ENCODE measurements at regions not wholly inside any gene's neighbourhood (a gene's known extent, or its start where the extent isn't known, plus 50 kb on each side); places are given as distances from the start of the nearest gene placed in this dataset.

GRCh38 chr11:40062616-40063015 is 1396.8 kb downstream of the LRRC4C start:
- H3K4me1 Mint-ChIP-seq (ENCODE audit: low read depth in 2 of 2): no peaks in the 10 kb centered on the region
- H3K9me3 Mint-ChIP-seq: peaks cover 23% of the 10 kb centered on the region
- H3K4me3 Mint-ChIP-seq: no peak overlapping the region
- H3K27ac Mint-ChIP-seq: no peak overlapping the region
- DNase-seq (ENCODE audit: low spot score) (no peak), ATAC-seq (no peak)
- H3K36me3 Mint-ChIP-seq: peaks cover 5% of the 10 kb centered on the region
- no peaks in the 10 kb centered on the region for H3K27me3 Mint-ChIP-seq

GRCh38 chr11:40061221-40061620 is 1398.2 kb downstream of the LRRC4C start:
- no peak overlapping the region for H3K27ac Mint-ChIP-seq
- DNase-seq (ENCODE audit: low spot score): no peak
- peaks cover 15% of the 10 kb centered on the region for H3K9me3 Mint-ChIP-seq
- no peaks in the 10 kb centered on the region for H3K4me1 Mint-ChIP-seq (ENCODE audit: low read depth in 2 of 2)
- no peak for ATAC-seq
- H3K27me3 Mint-ChIP-seq: no peaks in the 10 kb centered on the region
- peaks cover 5% of the 10 kb centered on the region for H3K36me3 Mint-ChIP-seq
- no peak overlapping the region for H3K4me3 Mint-ChIP-seq

GRCh38 chr11:40054631-40055030 is 1404.8 kb downstream of the LRRC4C start:
- no peak for ATAC-seq
- H3K4me3 Mint-ChIP-seq: no peak overlapping the region

GRCh38 chr11:40045312-40045711 is 1414.1 kb downstream of the LRRC4C start:
- no peak for ATAC-seq
- Mint-ChIP-seq H3K9me3 (peaks cover 26% of the 10 kb centered on the region), H3K4me3 (no peak overlapping the region), H3K27me3 (no peaks in the 10 kb centered on the region), H3K27ac (no peak overlapping the region), H3K36me3 (no peaks in the 10 kb centered on the region), H3K4me1 (ENCODE audit: low read depth in 2 of 2) (no peaks in the 10 kb centered on the region)
- no peak for DNase-seq (ENCODE audit: low spot score)

More at GRCh38 chr11:40054631-40055030, 1404.8 kb downstream of the LRRC4C start:
- DNase-seq (ENCODE audit: low spot score): no peak
- Mint-ChIP-seq H3K27me3 (no peaks in the 10 kb centered on the region), H3K27ac (no peak overlapping the region), H3K9me3 (peaks cover 10% of the 10 kb centered on the region), H3K36me3 (no peaks in the 10 kb centered on the region), H3K4me1 (ENCODE audit: low read depth in 2 of 2) (no peaks in the 10 kb centered on the region)

GRCh38 chr11:40037005-40037404 is 1422.4 kb downstream of the LRRC4C start:
- Mint-ChIP-seq H3K4me3 (no peak overlapping the region), H3K4me1 (ENCODE audit: low read depth in 2 of 2) (no peaks in the 10 kb centered on the region), H3K27me3 (no peaks in the 10 kb centered on the region), H3K9me3 (peaks cover 25% of the 10 kb centered on the region), H3K27ac (no peak overlapping the region), H3K36me3 (peaks cover 5% of the 10 kb centered on the region)
- DNase-seq (ENCODE audit: low spot score): no peak
- ATAC-seq: no peak

- DNase-seq (ENCODE audit: low spot score): no peak
- Mint-ChIP-seq H3K27ac (no peak overlapping the region), H3K9me3 (peaks cover 21% of the 10 kb centered on the region), H3K36me3 (peaks cover 9% of the 10 kb centered on the region), H3K4me1 (ENCODE audit: low read depth in 2 of 2) (no peaks in the 10 kb centered on the region), H3K27me3 (no peaks in the 10 kb centered on the region), H3K4me3 (no peak overlapping the region)
- no peak for ATAC-seq
Measured at GRCh38 chr11:40032331-40032730, 1427.1 kb downstream of the LRRC4C start.

GRCh38 chr11:40030867-40031266 is 1428.6 kb downstream of the LRRC4C start:
- Mint-ChIP-seq H3K27me3 (no peaks in the 10 kb centered on the region), H3K4me1 (ENCODE audit: low read depth in 2 of 2) (no peaks in the 10 kb centered on the region), H3K36me3 (peaks cover 4% of the 10 kb centered on the region), H3K4me3 (no peak overlapping the region), H3K9me3 (peaks cover 13% of the 10 kb centered on the region), H3K27ac (no peak overlapping the region)
- no peak for ATAC-seq
- DNase-seq (ENCODE audit: low spot score): no peak

- H3K4me3 Mint-ChIP-seq: no peak overlapping the region
- no peaks in the 10 kb centered on the region for H3K27me3 Mint-ChIP-seq
- no peaks in the 10 kb centered on the region for H3K4me1 Mint-ChIP-seq (ENCODE audit: low read depth in 2 of 2)
- H3K36me3 Mint-ChIP-seq: peaks cover 4% of the 10 kb centered on the region
- ATAC-seq (no peak), DNase-seq (ENCODE audit: low spot score) (no peak)
- peaks cover 13% of the 10 kb centered on the region for H3K9me3 Mint-ChIP-seq
- H3K27ac Mint-ChIP-seq: no peak overlapping the region
Measured at GRCh38 chr11:40029391-40029790, 1430.1 kb downstream of the LRRC4C start.

GRCh38 chr11:40027720-40028119 is 1431.7 kb downstream of the LRRC4C start:
- Mint-ChIP-seq H3K27me3 (no peaks in the 10 kb centered on the region), H3K36me3 (peaks cover 4% of the 10 kb centered on the region), H3K27ac (no peak overlapping the region), H3K4me3 (no peak overlapping the region), H3K4me1 (ENCODE audit: low read depth in 2 of 2) (no peaks in the 10 kb centered on the region), H3K9me3 (peaks cover 11% of the 10 kb centered on the region)
- DNase-seq (ENCODE audit: low spot score): no peak
- no peak for ATAC-seq

GRCh38 chr11:40023724-40024123 is 1435.7 kb downstream of the LRRC4C start:
- H3K27ac Mint-ChIP-seq: no peak overlapping the region
- no peaks in the 10 kb centered on the region for H3K4me1 Mint-ChIP-seq (ENCODE audit: low read depth in 2 of 2)
- peaks cover 18% of the 10 kb centered on the region for H3K9me3 Mint-ChIP-seq
- peaks cover 4% of the 10 kb centered on the region for H3K36me3 Mint-ChIP-seq
- no peak for DNase-seq (ENCODE audit: low spot score)
- no peaks in the 10 kb centered on the region for H3K27me3 Mint-ChIP-seq
- no peak for ATAC-seq
- H3K4me3 Mint-ChIP-seq: no peak overlapping the region

GRCh38 chr11:40010011-40010410 is 1449.4 kb downstream of the LRRC4C start:
- DNase-seq (ENCODE audit: low spot score) (no peak), ATAC-seq (no peak)
- Mint-ChIP-seq H3K27ac (no peak overlapping the region), H3K27me3 (no peaks in the 10 kb centered on the region), H3K9me3 (peaks cover 3% of the 10 kb centered on the region), H3K36me3 (peaks cover 4% of the 10 kb centered on the region), H3K4me1 (ENCODE audit: low read depth in 2 of 2) (no peaks in the 10 kb centered on the region), H3K4me3 (no peak overlapping the region)

GRCh38 chr11:39992551-39992950 is 1466.9 kb downstream of the LRRC4C start:
- Mint-ChIP-seq H3K27me3 (no peaks in the 10 kb centered on the region), H3K27ac (no peak overlapping the region), H3K4me3 (no peak overlapping the region), H3K4me1 (ENCODE audit: low read depth in 2 of 2) (no peaks in the 10 kb centered on the region), H3K9me3 (peaks cover 21% of the 10 kb centered on the region), H3K36me3 (peaks cover 20% of the 10 kb centered on the region)
- no peak for DNase-seq (ENCODE audit: low spot score)
- no peak for ATAC-seq

GRCh38 chr11:39990421-39990831 is 1469.0 kb downstream of the LRRC4C start:
- Mint-ChIP-seq H3K27me3 (no peaks in the 10 kb centered on the region), H3K4me1 (ENCODE audit: low read depth in 2 of 2) (no peaks in the 10 kb centered on the region), H3K36me3 (peaks cover 30% of the 10 kb centered on the region), H3K27ac (no peak overlapping the region), H3K9me3 (peaks cover 26% of the 10 kb centered on the region), H3K4me3 (no peak overlapping the region)
- DNase-seq (ENCODE audit: low spot score) (no peak), ATAC-seq (no peak)

- Mint-ChIP-seq H3K36me3 (no peaks in the 10 kb centered on the region), H3K4me3 (no peak overlapping the region), H3K27me3 (no peaks in the 10 kb centered on the region), H3K9me3 (peaks cover 7% of the 10 kb centered on the region), H3K27ac (no peak overlapping the region), H3K4me1 (ENCODE audit: low read depth in 2 of 2) (no peaks in the 10 kb centered on the region)
- no peak for ATAC-seq
- no peak for DNase-seq (ENCODE audit: low spot score)
Measured at GRCh38 chr11:39975091-39975490, 1484.4 kb downstream of the LRRC4C start.

- ATAC-seq: no peak
- no peak for DNase-seq (ENCODE audit: low spot score)
- H3K4me1 Mint-ChIP-seq (ENCODE audit: low read depth in 2 of 2): no peaks in the 10 kb centered on the region
Measured at GRCh38 chr11:39972461-39972860, 1487.0 kb downstream of the LRRC4C start.

More at GRCh38 chr11:39972461-39972860, 1487.0 kb downstream of the LRRC4C start:
- Mint-ChIP-seq H3K27ac (no peak overlapping the region), H3K9me3 (peaks cover 12% of the 10 kb centered on the region), H3K4me3 (no peak overlapping the region), H3K36me3 (no peaks in the 10 kb centered on the region), H3K27me3 (no peaks in the 10 kb centered on the region)
